BLaER1 treated with 17β-estradiol and CSF1 and Interleukin-3, amounts not matched to agents 10 nM and 100 nM (cell line): ENCODE measurements at regions not wholly inside any gene's neighbourhood (a gene's known extent, or its start where the extent isn't known, plus 50 kb on each side); places are given as distances from the start of the nearest gene placed in this dataset.
A peak's percentile ranks its signal among the peaks of the same experiment; 100 is the strongest.

Source experiments
- H3K27ac ChIP-seq, 11 experiments: shearing (Covaris generic); formaldehyde crosslinking; 2 replicates each; pipeline ENCODE4 v1.8.1; 2022
- H3K27me3 ChIP-seq, 11 experiments: shearing (Covaris generic); formaldehyde crosslinking; 2 replicates each; pipeline ENCODE4 v1.8.1; 2022
- H3K36me3 ChIP-seq, 11 experiments: shearing (Covaris generic); formaldehyde crosslinking; 2 replicates each; pipeline ENCODE4 v1.8.1; 2022
- H3K4me1 ChIP-seq, 10 experiments: shearing (Covaris generic); formaldehyde crosslinking; 2 replicates each; pipeline ENCODE4 v1.8.1; 2022
- H3K4me2 ChIP-seq, 11 experiments: shearing (Covaris generic); formaldehyde crosslinking; 2 replicates each; pipeline ENCODE4 v1.8.1; 2022
- H3K4me3 ChIP-seq, 10 experiments: shearing (Covaris generic); formaldehyde crosslinking; 2 replicates each; pipeline ENCODE4 v1.8.1; 2022
- H3K9ac ChIP-seq, 11 experiments: shearing (Covaris generic); formaldehyde crosslinking; 2 replicates each; pipeline ENCODE4 v1.8.1; 2022
- H3K9me3 ChIP-seq, 11 experiments: shearing (Covaris generic); formaldehyde crosslinking; replicated peaks in 1 of 11; 2 replicates each; pipeline ENCODE4 v1.8.1; 2022
- H4K20me1 ChIP-seq, 11 experiments: shearing (Covaris generic); formaldehyde crosslinking; 2 replicates each; pipeline ENCODE4 v1.8.1; 2022
- Cebpa-rat ChIP-seq, 11 experiments: shearing (Covaris generic); IDR thresholded peaks; 2 replicates each; pipeline ENCODE4 v1.8.1; 2022

DNA sequence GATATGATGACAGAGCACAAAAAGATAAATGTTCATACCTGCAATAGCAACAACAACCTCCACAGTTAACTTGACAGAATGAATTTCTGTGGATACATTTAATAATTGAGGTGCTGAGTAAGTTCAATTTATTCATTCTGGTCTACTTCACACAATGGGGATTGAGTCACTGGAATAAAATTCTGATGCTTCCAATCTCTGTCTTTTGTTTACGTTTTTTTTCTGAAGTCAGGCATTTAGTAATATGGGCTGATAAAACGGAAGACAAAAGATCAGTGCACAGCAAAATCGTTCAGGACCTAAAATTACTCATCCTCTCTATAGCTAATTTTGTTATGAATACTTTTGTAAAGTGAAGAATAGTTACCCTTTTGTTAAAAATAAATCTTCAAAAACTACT lies 565.9 kb upstream of the CCDC54 start:
- no peaks in the 10 kb centered on the region for H3K27me3 ChIP-seq
- no peak for TF ChIP-seq Cebpa-rat (IDR thresholded peaks at IDR 0.05)
- H3K4me3 ChIP-seq, result no peak overlapping the region
- no peak overlapping the region for H3K4me2 ChIP-seq
- H3K27ac ChIP-seq, result no peak overlapping the region
- no peaks in the 10 kb centered on the region for H3K4me1 ChIP-seq
- H3K36me3 ChIP-seq, result no peaks in the 10 kb centered on the region
- no peak overlapping the region for H3K9ac ChIP-seq
- H4K20me1 ChIP-seq, result no peaks in the 10 kb centered on the region
- H3K9me3 ChIP-seq, result no peaks in the 10 kb centered on the region

DNA sequence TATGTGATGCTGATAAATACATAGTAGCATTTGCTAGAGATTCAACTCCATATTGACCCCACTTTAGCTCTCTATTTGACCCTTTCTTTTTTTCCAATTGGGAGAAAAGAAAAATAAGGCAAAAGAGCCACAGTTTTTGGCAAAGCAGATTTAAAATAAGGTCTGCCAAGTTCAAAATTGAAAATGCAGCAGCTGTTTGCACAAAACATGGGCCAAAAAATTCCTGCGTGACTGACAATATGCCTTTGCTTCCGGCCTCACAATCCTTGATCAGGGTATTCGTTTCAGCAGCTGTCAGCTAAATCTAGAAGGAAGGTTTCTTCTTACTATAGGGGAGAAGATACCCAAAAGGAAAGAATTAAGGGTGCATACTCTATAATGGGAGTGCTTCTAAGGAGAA lies 563.5 kb upstream of the CCDC54 start:
- Histone ChIP-seq H3K27me3 (no peaks in the 10 kb centered on the region), H3K9me3 (no peaks in the 10 kb centered on the region), H3K4me3 (no peak overlapping the region), H3K27ac (no peak overlapping the region), H3K4me2 (no peak overlapping the region), H3K4me1 (no peaks in the 10 kb centered on the region), H3K36me3 (no peaks in the 10 kb centered on the region), H4K20me1 (no peaks in the 10 kb centered on the region), H3K9ac (no peak overlapping the region)
- TF ChIP-seq Cebpa-rat (IDR thresholded peaks at IDR 0.05), result no peak

DNA sequence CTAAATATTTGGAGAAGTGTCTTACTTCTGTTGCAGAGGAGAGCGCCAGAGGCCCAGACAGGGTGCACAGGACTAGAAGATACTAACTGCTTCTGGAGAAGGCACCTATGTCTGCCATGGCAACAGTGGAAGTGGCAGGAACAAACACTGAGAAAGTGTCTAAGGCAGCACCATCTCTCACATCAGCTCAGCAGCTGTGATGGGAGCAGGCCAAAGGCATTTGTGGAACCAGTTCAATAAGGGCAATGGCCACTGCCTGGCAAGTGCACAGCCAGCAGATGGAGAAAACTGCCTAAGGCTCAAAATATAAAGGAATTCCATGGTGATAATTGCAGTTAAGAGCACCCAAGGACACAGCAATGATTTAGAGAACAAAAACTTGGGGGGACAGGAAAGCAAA lies 563.0 kb upstream of the CCDC54 start:
- Histone ChIP-seq H3K4me1 (no peaks in the 10 kb centered on the region), H3K4me3 (no peak overlapping the region), H3K9ac (no peak overlapping the region), H3K27me3 (no peaks in the 10 kb centered on the region), H3K4me2 (no peak overlapping the region), H3K36me3 (no peaks in the 10 kb centered on the region), H3K9me3 (no peaks in the 10 kb centered on the region), H3K27ac (no peak overlapping the region), H4K20me1 (no peaks in the 10 kb centered on the region)
- TF ChIP-seq Cebpa-rat (IDR thresholded peaks at IDR 0.05), result no peak

GRCh38 chr3:106816838-106817237 lies 560.4 kb upstream of the CCDC54 start:
- Histone ChIP-seq H3K27me3 (no peaks in the 10 kb centered on the region), H3K4me1 (peaks cover 0 to 6% (median 2%) of the 10 kb centered on the region in 10 experiments; a peak in 6 of 20 replicates), H3K9me3 (peaks cover under 1 to 14% (median 8%) of the 10 kb centered on the region in 11 experiments; a peak in 12 of 22 replicates), H3K27ac (no peak overlapping the region), H3K9ac (no peak overlapping the region), H3K4me3 (no peak overlapping the region), H3K36me3 (no peaks in the 10 kb centered on the region), H4K20me1 (no peaks in the 10 kb centered on the region), H3K4me2 (no peak overlapping the region)
- no peak for TF ChIP-seq Cebpa-rat (IDR thresholded peaks at IDR 0.05)

DNA sequence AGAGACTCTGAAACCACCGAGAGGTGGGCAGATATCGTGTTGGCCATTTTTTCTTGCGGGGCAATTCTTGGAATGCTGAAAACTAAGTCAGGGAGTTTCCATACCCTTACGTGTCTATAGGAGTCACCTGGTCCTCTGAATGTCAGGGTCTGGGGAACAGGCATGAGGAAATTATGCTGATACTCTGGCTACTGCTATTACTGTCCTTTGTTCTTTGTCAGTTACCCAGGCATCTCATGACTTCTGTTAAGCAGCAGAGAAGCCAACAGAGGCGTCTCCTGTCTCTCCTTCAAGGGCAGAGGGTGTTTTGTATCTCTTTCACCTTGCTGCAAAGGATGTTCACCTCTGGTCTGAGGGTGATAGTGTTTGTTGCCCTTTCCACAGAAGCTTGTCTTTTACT lies 559.5 kb upstream of the CCDC54 start:
- TF ChIP-seq Cebpa-rat (IDR thresholded peaks at IDR 0.05), result no peak
- Histone ChIP-seq H3K4me3 (no peak overlapping the region), H3K4me1 (peaks cover 0 to 10% (median 2%) of the 10 kb centered on the region in 10 experiments; a peak in 6 of 20 replicates), H3K9me3 (peaks cover 5 to 23% (median 14%) of the 10 kb centered on the region in 11 experiments; a peak in 12 of 22 replicates), H3K27ac (no peak overlapping the region), H3K36me3 (no peaks in the 10 kb centered on the region), H3K9ac (no peak overlapping the region), H3K4me2 (no peak overlapping the region), H4K20me1 (no peaks in the 10 kb centered on the region), H3K27me3 (no peaks in the 10 kb centered on the region)

- Histone ChIP-seq H3K27me3 (no peaks in the 10 kb centered on the region), H3K4me1 (peaks cover 0 to 10% (median 2%) of the 10 kb centered on the region in 10 experiments; a peak in 6 of 20 replicates), H3K36me3 (no peaks in the 10 kb centered on the region), H4K20me1 (no peaks in the 10 kb centered on the region), H3K9me3 (peaks cover 5 to 26% (median 14%) of the 10 kb centered on the region in 11 experiments; a peak in 12 of 22 replicates), H3K9ac (no peak overlapping the region), H3K4me3 (no peak overlapping the region), H3K4me2 (no peak overlapping the region), H3K27ac (no peak overlapping the region)
- no peak for TF ChIP-seq Cebpa-rat (IDR thresholded peaks at IDR 0.05)
Observed at GRCh38 chr3:106819440-106819839, 557.8 kb upstream of the CCDC54 start.

DNA sequence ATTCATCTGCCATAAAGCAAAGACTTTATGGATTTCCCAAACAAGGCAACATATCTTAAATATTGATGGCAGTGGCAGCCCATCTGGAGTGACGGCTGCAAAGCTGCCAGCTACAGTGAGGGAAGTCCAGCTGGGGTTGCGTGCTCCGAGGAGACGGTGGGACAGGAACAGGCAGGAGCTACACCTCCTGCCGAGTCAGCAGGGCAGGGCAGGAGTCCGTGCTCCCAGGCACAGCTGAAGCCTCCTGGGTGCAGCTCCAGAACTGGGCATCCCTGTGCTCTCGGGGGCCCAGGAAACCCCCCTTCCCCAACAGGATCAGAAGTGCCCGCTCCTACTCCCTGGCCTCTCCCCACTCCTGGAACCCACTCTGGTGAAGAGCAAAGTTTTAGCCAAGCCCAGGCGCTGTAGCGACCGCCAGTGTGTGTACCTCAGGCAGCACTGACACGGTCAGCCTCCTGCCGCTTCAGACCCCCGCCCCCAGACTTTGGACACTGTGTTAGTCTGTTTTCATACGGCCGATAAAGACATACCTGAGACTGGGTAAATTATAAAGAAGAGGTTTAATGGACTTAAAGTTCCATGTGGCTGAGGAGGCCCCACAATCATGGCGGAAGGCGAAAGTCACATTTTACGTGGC lies 556.4 kb upstream of the CCDC54 start:
- Histone ChIP-seq H3K4me2 (no peak overlapping the region), H3K9me3 (peaks cover 5 to 26% (median 14%) of the 10 kb centered on the region in 11 experiments; a peak in 12 of 22 replicates), H3K27ac (no peak overlapping the region), H4K20me1 (no peaks in the 10 kb centered on the region), H3K4me3 (no peak overlapping the region), H3K36me3 (no peaks in the 10 kb centered on the region), H3K4me1 (peaks cover 0 to 10% (median 2%) of the 10 kb centered on the region in 10 experiments; a peak in 6 of 20 replicates), H3K27me3 (no peaks in the 10 kb centered on the region), H3K9ac (no peak overlapping the region)
- TF ChIP-seq Cebpa-rat (IDR thresholded peaks at IDR 0.05), result no peak

GRCh38 chr3:106821801-106822200 lies 555.4 kb upstream of the CCDC54 start:
- Histone ChIP-seq H3K9me3 (peaks cover 5 to 26% (median 14%) of the 10 kb centered on the region in 11 experiments; a peak in 12 of 22 replicates), H3K4me3 (no peak overlapping the region), H3K4me1 (peaks cover 0 to 16% (median 5%) of the 10 kb centered on the region in 10 experiments; a peak in 13 of 20 replicates), H4K20me1 (no peaks in the 10 kb centered on the region), H3K27me3 (no peaks in the 10 kb centered on the region), H3K9ac (no peak overlapping the region), H3K27ac (no peak overlapping the region), H3K4me2 (peak overlapping the region in 6 of 11 experiments; percentile 4 to 43 (median 28); a peak in 6 of 22 replicates), H3K36me3 (no peaks in the 10 kb centered on the region)
- no peak for TF ChIP-seq Cebpa-rat (IDR thresholded peaks at IDR 0.05)

DNA sequence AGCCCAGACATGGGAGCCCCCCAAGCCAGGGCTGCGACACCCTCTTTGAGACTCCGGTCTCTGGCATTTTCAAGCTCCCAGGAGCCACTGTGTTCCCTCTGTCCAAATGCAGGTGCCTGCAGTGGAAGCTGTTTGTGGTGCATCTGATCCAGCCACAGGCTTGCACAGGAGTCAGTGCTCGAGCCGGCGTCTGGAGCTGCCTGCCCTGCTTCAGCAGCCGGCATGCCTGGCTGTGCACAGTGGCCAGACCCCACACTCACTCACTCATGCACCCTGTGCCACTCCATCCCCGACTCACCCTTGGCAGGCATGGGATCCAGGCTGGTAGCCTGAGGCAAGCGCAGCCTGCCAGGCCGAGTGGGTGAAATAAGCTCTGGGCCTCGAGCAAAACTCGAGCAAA lies 555.0 kb upstream of the CCDC54 start:
- peaks cover 0 to 20% (median 9%) of the 10 kb centered on the region in 10 experiments; a peak in 13 of 20 replicates for H3K4me1 ChIP-seq
- no peaks in the 10 kb centered on the region for H3K27me3 ChIP-seq
- H3K9me3 ChIP-seq, result peaks cover 5 to 26% (median 14%) of the 10 kb centered on the region in 11 experiments; a peak in 12 of 22 replicates
- H3K36me3 ChIP-seq, result no peaks in the 10 kb centered on the region
- peak overlapping the region in 4 of 11 experiments; percentile 22 to 43 (median 29); a peak in 3 of 22 replicates for H3K4me2 ChIP-seq
- TF ChIP-seq Cebpa-rat (IDR thresholded peaks at IDR 0.05), result no peak
- no peak overlapping the region for H3K9ac ChIP-seq
- H3K27ac ChIP-seq, result no peak overlapping the region
- no peak overlapping the region for H3K4me3 ChIP-seq
- no peaks in the 10 kb centered on the region for H4K20me1 ChIP-seq

- Histone ChIP-seq H4K20me1 (no peaks in the 10 kb centered on the region), H3K9ac (no peak overlapping the region), H3K9me3 (peaks cover 5 to 26% (median 14%) of the 10 kb centered on the region in 11 experiments; a peak in 12 of 22 replicates), H3K4me2 (no peak overlapping the region), H3K36me3 (no peaks in the 10 kb centered on the region), H3K27ac (no peak overlapping the region), H3K4me1 (peaks cover 0 to 24% (median 11%) of the 10 kb centered on the region in 10 experiments; a peak in 13 of 20 replicates), H3K4me3 (no peak overlapping the region), H3K27me3 (no peaks in the 10 kb centered on the region)
- TF ChIP-seq Cebpa-rat (IDR thresholded peaks at IDR 0.05), result no peak
Observed at GRCh38 chr3:106823701-106824100, 553.5 kb upstream of the CCDC54 start.
